WTC11 (cell line): ENCODE measurements at regions not wholly inside any gene's neighbourhood (a gene's known extent, or its start where the extent isn't known, plus 50 kb on each side); places are given as distances from the start of the nearest gene placed in this dataset.

Experiments used
- ATAC-seq: fragments of 200-7000 bp; cut with Tn5 transposase; 2 replicates; pipeline ENCODE4 v1.10.0; 2021; ENCODE audit warnings: mild to moderate bottlenecking, moderate library complexity
- CTCF ChIA-PET: fragments of 300-600 bp; sonication (Branson Sonifier 250); formaldehyde crosslinking; loops from one replicate; lab custom pipeline; 2021; ENCODE audit warnings: antibody characterized with exemption; lab: Charles Lee
- POLR2A ChIA-PET: fragments of 350-600 bp; sonication (Branson Sonifier 250); formaldehyde crosslinking; loops from one replicate; lab custom pipeline; 2021; ENCODE audit warnings: antibody characterized with exemption; lab: Charles Lee
- DNase-seq: peaks from one replicate; pipeline ENCODE4 v3.0.0; 2021; ENCODE audit warnings: low spot score
- H3K27ac Mint-ChIP-seq: 2 replicates; pipeline ENCODE4 v1.8.0; 2021; ENCODE audit warnings: mixed read lengths
- H3K27me3 Mint-ChIP-seq: 2 replicates; pipeline ENCODE4 v1.8.0; 2021; ENCODE audit warnings: low read depth, mild to moderate bottlenecking, moderate library complexity, mixed read lengths
- H3K36me3 Mint-ChIP-seq: 2 replicates; pipeline ENCODE4 v1.8.0; 2021; ENCODE audit warnings: mixed read lengths
- H3K4me1 Mint-ChIP-seq: 2 replicates; pipeline ENCODE4 v1.8.0; 2022; ENCODE audit warnings: mixed read lengths
- H3K4me3 Mint-ChIP-seq: 2 replicates; pipeline ENCODE4 v1.8.0; 2021; ENCODE audit warnings: mild to moderate bottlenecking, moderate library complexity, mixed read lengths
- H3K9me3 Mint-ChIP-seq: 2 replicates; pipeline ENCODE4 v1.8.0; 2021; ENCODE audit warnings: mixed read lengths
- CBFB ChIP-seq: sonication (generic); formaldehyde crosslinking; IDR thresholded peaks from 2 replicates; pipeline ENCODE4 v1.8.1; 2022; ENCODE audit warnings: mild to moderate bottlenecking, low read depth, missing genetic modification reagents
- EMX1 ChIP-seq: fragments of 250-450 bp; sonication (Bioruptor Pico); IDR thresholded peaks from 2 replicates; pipeline ENCODE4 v1.8.0; 2021; ENCODE audit warnings: mild to moderate bottlenecking
- FOXJ3 ChIP-seq: sonication (generic); formaldehyde crosslinking; IDR thresholded peaks from 2 replicates; pipeline ENCODE4 v1.9.0; 2021; ENCODE audit warnings: missing genetic modification reagents, mild to moderate bottlenecking, borderline replicate concordance
- IRF2 ChIP-seq: sonication (generic); formaldehyde crosslinking; IDR thresholded peaks from 2 replicates; pipeline ENCODE4 v1.8.0; 2022; ENCODE audit warnings: low read depth, missing genetic modification reagents, borderline replicate concordance
- JUN ChIP-seq: sonication (generic); formaldehyde crosslinking; IDR thresholded peaks from 2 replicates; pipeline ENCODE4 v1.8.0; 2023; ENCODE audit warnings: mild to moderate bottlenecking, missing genetic modification reagents
- KAT7 ChIP-seq: sonication (generic); formaldehyde crosslinking; IDR thresholded peaks from 2 replicates; pipeline ENCODE4 v1.8.1; 2023; ENCODE audit warnings: missing genetic modification reagents, mild to moderate bottlenecking, borderline replicate concordance
- MAX ChIP-seq: sonication (generic); formaldehyde crosslinking; IDR thresholded peaks from 2 replicates; pipeline ENCODE4 v1.8.0; 2022; ENCODE audit warnings: mild to moderate bottlenecking, missing genetic modification reagents
- NFE2L1 ChIP-seq: sonication (generic); formaldehyde crosslinking; IDR thresholded peaks from 2 replicates; pipeline ENCODE4 v1.8.1; 2023; ENCODE audit warnings: missing genetic modification reagents
- NFYB ChIP-seq: sonication (generic); formaldehyde crosslinking; conservative IDR thresholded peaks from 2 replicates; pipeline ENCODE4 v1.8.0; 2022; ENCODE audit warnings: low read depth, missing genetic modification reagents
- NR2C2 ChIP-seq: sonication (generic); formaldehyde crosslinking; IDR thresholded peaks from 2 replicates; pipeline ENCODE4 v1.8.0; 2022; ENCODE audit warnings: mild to moderate bottlenecking, missing genetic modification reagents
- RORB ChIP-seq: fragments of 250-450 bp; sonication (Bioruptor Pico); IDR thresholded peaks from 2 replicates; pipeline ENCODE4 v1.9.0; 2021; ENCODE audit warnings: mild to moderate bottlenecking
- ZNF416 ChIP-seq: fragments of 250-450 bp; sonication (Bioruptor Pico); IDR thresholded peaks from 2 replicates; pipeline ENCODE4 v1.9.0; 2021; ENCODE audit warnings: mild to moderate bottlenecking, inconsistent platforms
- ZNF423 ChIP-seq: fragments of 250-450 bp; sonication (Bioruptor Pico); IDR thresholded peaks from 2 replicates; pipeline ENCODE4 v2.1.2; 2022; ENCODE audit warnings: mild to moderate bottlenecking, moderate library complexity
- ZNF671 ChIP-seq: fragments of 250-450 bp; sonication (Bioruptor Pico); IDR thresholded peaks from 2 replicates; pipeline ENCODE4 v1.8.0; 2021; ENCODE audit warnings: mild to moderate bottlenecking
- TF ChIP-seq, protein P1 (sequence below): sonication (generic); formaldehyde crosslinking; IDR thresholded peaks from 2 replicates; pipeline ENCODE4 v1.8.0; 2023; ENCODE audit warnings: missing genetic modification reagents, mild to moderate bottlenecking, borderline replicate concordance
- TF ChIP-seq, protein P2 (sequence below): sonication (generic); formaldehyde crosslinking; IDR thresholded peaks from 2 replicates; pipeline ENCODE4 v1.8.1; 2023; ENCODE audit warnings: mild to moderate bottlenecking, missing genetic modification reagents, moderate library complexity

DNA sequence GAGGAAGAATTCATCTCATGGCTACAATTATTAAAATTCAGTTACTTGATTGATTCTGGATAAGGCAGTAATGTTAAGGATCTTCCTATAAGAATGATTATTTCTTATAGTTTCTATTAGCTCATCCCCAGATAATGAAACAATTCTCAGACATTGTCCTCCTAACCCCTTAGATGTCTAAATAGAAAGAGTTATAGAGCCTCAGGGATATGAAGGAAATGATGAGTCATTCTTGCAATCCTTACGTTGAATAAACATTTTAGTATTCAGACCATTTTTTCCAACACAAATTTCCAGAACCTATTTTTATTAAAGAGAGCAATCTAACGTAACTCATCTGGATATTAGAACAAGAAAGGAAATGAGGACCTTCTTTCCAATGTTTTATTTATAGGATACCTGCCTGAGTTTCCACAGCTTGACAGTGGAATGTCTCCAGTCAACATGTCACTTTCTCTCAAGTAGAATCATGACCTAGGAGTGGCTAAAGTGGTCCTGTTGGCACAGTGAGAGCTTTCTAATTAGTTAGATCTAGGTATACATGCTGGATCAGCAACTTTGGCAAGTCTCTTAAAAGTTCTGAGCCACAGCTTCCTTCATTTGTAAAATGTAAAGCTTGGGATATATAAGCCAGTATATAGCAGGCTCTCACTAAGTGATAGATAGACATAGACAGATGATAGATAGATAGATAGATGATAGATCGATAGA lies 88.0 kb upstream of the RAB27B start:
- no peak for ATAC-seq
- H3K27ac Mint-ChIP-seq: no peak overlapping the region
- ChIA-PET POLR2A (no interaction called here), CTCF (interaction anchor here (0.6 kb wide), 1 partner anchor 162 kb away, joined by 3 read pairs; no protein-coding TSS in a partner anchor)
- no peak for TF ChIP-seq IRF2 (CRISPR knock-in tag)
- no peak for TF ChIP-seq NR2C2
- peaks cover 13% of the 10 kb centered on the region; the same call in 1 of the 2 replicates for H3K9me3 Mint-ChIP-seq
- no peak for DNase-seq
- no peaks in the 10 kb centered on the region for H3K4me1 Mint-ChIP-seq
- H3K36me3 Mint-ChIP-seq: no peaks in the 10 kb centered on the region
- H3K4me3 Mint-ChIP-seq: no peak overlapping the region
- no peaks in the 10 kb centered on the region; the same call in 1 of the 2 replicates for H3K27me3 Mint-ChIP-seq

DNA sequence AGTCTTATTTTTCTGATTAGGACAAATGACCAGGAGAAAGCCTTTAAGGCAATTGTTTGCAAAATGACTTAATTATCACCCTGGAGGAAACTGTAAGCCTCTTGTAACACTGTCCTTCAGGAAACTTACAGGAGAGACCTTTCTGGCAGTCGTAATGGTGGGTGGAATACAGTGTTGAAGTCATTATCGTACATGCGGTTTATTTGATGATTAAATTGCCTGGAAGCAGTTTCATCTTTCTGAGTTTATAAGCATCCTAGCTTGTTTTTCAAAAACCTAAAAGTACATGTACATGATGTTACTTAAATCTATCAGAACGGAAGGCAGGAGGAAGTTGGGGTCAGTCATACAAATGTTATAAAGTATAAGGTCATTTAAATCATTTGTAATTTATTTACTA lies 86.2 kb upstream of the RAB27B start:
- Mint-ChIP-seq H3K9me3 (peaks cover 13% of the 10 kb centered on the region; the same call in 1 of the 2 replicates), H3K4me3 (no peak overlapping the region), H3K4me1 (no peaks in the 10 kb centered on the region), H3K36me3 (no peaks in the 10 kb centered on the region), H3K27ac (no peak overlapping the region), H3K27me3 (no peaks in the 10 kb centered on the region; the same call in 1 of the 2 replicates)
- no peak for ATAC-seq
- ChIA-PET CTCF (no interaction called here), POLR2A (no interaction called here)
- DNase-seq: no peak
- TF ChIP-seq NFE2L1: no peak
- no peak for TF ChIP-seq ZNF416 (CRISPR knock-in tag)
- no peak for TF ChIP-seq ZNF671 (CRISPR knock-in tag)
- TF ChIP-seq CBFB (CRISPR knock-in tag): no peak
- TF ChIP-seq EMX1 (CRISPR knock-in tag): no peak
- TF ChIP-seq, protein P1, sequence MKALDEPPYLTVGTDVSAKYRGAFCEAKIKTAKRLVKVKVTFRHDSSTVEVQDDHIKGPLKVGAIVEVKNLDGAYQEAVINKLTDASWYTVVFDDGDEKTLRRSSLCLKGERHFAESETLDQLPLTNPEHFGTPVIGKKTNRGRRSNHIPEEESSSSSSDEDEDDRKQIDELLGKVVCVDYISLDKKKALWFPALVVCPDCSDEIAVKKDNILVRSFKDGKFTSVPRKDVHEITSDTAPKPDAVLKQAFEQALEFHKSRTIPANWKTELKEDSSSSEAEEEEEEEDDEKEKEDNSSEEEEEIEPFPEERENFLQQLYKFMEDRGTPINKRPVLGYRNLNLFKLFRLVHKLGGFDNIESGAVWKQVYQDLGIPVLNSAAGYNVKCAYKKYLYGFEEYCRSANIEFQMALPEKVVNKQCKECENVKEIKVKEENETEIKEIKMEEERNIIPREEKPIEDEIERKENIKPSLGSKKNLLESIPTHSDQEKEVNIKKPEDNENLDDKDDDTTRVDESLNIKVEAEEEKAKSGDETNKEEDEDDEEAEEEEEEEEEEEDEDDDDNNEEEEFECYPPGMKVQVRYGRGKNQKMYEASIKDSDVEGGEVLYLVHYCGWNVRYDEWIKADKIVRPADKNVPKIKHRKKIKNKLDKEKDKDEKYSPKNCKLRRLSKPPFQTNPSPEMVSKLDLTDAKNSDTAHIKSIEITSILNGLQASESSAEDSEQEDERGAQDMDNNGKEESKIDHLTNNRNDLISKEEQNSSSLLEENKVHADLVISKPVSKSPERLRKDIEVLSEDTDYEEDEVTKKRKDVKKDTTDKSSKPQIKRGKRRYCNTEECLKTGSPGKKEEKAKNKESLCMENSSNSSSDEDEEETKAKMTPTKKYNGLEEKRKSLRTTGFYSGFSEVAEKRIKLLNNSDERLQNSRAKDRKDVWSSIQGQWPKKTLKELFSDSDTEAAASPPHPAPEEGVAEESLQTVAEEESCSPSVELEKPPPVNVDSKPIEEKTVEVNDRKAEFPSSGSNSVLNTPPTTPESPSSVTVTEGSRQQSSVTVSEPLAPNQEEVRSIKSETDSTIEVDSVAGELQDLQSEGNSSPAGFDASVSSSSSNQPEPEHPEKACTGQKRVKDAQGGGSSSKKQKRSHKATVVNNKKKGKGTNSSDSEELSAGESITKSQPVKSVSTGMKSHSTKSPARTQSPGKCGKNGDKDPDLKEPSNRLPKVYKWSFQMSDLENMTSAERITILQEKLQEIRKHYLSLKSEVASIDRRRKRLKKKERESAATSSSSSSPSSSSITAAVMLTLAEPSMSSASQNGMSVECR (CRISPR knock-in tag): no peak
- no peak for TF ChIP-seq NFYB (CRISPR knock-in tag)
- TF ChIP-seq, protein P2, sequence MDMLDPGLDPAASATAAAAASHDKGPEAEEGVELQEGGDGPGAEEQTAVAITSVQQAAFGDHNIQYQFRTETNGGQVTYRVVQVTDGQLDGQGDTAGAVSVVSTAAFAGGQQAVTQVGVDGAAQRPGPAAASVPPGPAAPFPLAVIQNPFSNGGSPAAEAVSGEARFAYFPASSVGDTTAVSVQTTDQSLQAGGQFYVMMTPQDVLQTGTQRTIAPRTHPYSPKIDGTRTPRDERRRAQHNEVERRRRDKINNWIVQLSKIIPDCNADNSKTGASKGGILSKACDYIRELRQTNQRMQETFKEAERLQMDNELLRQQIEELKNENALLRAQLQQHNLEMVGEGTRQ (CRISPR knock-in tag): no peak
- no peak for TF ChIP-seq FOXJ3 (CRISPR knock-in tag)

DNA sequence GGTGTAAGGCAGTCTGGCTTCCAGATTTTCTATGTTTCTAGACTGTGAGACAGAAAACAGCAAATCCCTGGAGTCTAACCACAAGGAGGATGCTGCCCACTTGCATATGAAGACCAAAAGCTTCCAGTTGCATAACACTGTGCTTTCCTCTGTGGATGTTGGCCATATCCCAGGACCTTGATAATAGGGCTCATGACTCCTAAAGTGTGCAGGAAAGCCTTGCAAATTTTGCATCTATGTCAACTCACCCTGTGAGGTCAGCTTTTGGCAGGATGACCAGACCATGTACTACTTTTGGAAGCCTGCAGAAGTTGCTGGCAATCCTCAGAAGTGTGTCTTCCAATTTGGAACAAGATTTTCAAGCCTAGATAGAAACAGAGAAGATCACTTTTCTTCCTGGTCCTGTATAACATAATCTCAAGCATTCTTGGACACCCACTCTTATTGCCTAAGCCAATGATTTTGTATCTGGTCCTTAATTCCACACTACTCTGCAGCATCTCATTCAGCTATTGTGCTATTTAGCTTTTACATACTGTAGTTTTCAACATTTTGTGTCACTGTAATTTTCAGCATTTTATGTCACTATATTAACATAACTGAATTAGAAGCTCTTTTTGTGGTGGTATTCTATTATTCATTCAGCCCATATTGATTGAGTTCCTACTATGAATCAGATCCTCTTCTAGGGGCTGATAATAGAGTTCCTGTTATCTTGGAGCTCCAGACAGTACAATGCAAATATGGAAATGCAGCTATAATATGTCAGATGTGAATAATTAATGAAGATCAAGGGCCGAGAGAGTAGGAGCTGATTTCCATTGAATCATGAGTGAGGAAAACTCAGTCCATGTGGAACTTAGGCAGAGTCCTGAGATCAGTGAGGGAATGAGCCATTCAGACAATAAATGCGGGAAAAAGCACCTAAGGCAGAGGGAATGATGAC lies 85.3 kb upstream of the RAB27B start:
- Mint-ChIP-seq H3K4me3 (no peak overlapping the region), H3K36me3 (no peaks in the 10 kb centered on the region), H3K27ac (no peak overlapping the region), H3K27me3 (no peaks in the 10 kb centered on the region; the same call in 1 of the 2 replicates), H3K9me3 (peaks cover 10% of the 10 kb centered on the region; the same call in 1 of the 2 replicates), H3K4me1 (no peaks in the 10 kb centered on the region)
- no peak for DNase-seq
- ChIA-PET CTCF (no interaction called here), POLR2A (no interaction called here)
- ATAC-seq: no peak
- no peak for TF ChIP-seq MAX (CRISPR knock-in tag)
- TF ChIP-seq RORB (CRISPR knock-in tag): no peak
- TF ChIP-seq JUN (CRISPR knock-in tag): no peak
- no peak for TF ChIP-seq ZNF423 (CRISPR knock-in tag)
- TF ChIP-seq KAT7 (CRISPR knock-in tag): no peak
